Breast epithelium (tissue), 4 donors: ENCODE measurements at regions not wholly inside any gene's neighbourhood (a gene's known extent, or its start where the extent isn't known, plus 50 kb on each side); places are given as distances from the start of the nearest gene placed in this dataset.
"Not testable (repeated sequence)": the region's sequence is repeated elsewhere in the genome, so short reads cannot be mapped to it uniquely, and the experiment has no call there.

Experiments used
- DNase-seq, 2 donors: peaks; one replicate each; pipeline ENCODE4 v3.0.0-alpha.2; 2019; ENCODE audit warnings: low spot score in 2 of 2
- H3K27ac ChIP-seq, 2 donors: fragments of 200-600 bp; sonication (generic) in 1 of 2; one replicate each; pipeline ENCODE4 v1.5.1; 2016 to 2019; ENCODE audit warnings: mild to moderate bottlenecking in 1 of 2
- H3K27me3 ChIP-seq, 2 donors: fragments of 200-600 bp; sonication (generic) in 1 of 2; one replicate each; pipeline versions ENCODE4 v1.5.1 to v1.6.0; 2017 to 2019; ENCODE audit warnings: control low read depth in 1 of 2, mild to moderate bottlenecking in 1 of 2
- H3K36me3 ChIP-seq: fragments of 200-600 bp; one replicate; pipeline ENCODE4 v1.5.1; 2019
- H3K4me1 ChIP-seq, 2 donors: fragments of 200-600 bp; sonication (generic); one replicate each; pipeline ENCODE4 v1.5.1; 2016 to 2019; ENCODE audit warnings: control low read depth in 1 of 2
- H3K4me3 ChIP-seq, 3 donors: fragments of 200-600 bp; sonication (generic); 1 replicate in 2 of 3; 2 replicates in 1 of 3; pipeline ENCODE4 v1.5.1; 2016 to 2019; ENCODE audit warnings: mild to moderate bottlenecking in 3 of 3, moderate library complexity in 2 of 3
- H3K9me3 ChIP-seq, 2 donors: fragments of 200-600 bp; sonication (generic) in 1 of 2; one replicate each; pipeline ENCODE4 v1.5.1; 2016 to 2019; ENCODE audit warnings: control low read depth in 1 of 2
- POLR2A ChIP-seq: fragments of 450-650 bp; IDR thresholded peaks from one replicate; pipeline ENCODE4 v1.6.1; 2016; ENCODE audit warnings: antibody characterized with exemption, mild to moderate bottlenecking, moderate library complexity
- POLR2AphosphoS5 ChIP-seq, 3 donors: sonication (generic); formaldehyde crosslinking; IDR thresholded peaks; one replicate each; pipeline ENCODE4 v1.6.1; 2017; ENCODE audit warnings: antibody characterized with exemption in 3 of 3
- intact Hi-C: fragments of 100-400 bp; cut with DNase I; formaldehyde crosslinking; loops from one replicate; pipeline ENCODE4 v1.15.1; 2023; ENCODE audit warnings: low total_unique reads
- TF ChIP-seq, protein P1 (sequence below), 3 donors: fragments of 450-650 bp; IDR thresholded peaks; one replicate each; pipeline ENCODE4 v1.5.1; 2016 to 2017; ENCODE audit warnings: antibody characterized with exemption in 3 of 3, mild to moderate bottlenecking in 3 of 3, moderate library complexity in 3 of 3

DNA sequence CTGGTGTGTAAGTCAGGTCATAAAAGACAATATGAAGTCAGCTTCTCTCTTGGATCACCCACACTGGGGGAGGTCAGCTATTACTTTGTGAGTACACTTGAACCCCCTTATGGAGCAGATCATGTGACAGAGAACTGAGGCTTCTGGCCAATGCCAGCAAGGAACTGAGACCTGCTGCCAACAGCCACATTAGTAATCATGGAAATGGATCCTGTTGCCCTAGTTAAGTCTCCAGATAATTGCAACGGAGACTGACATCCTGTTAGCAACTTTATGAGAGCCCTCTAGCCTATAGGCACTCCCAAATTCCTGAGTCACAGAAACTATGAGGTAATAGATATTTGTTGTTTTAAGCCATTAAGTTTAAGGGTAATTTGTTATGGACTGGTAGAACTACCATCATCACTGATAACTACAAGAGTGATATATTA lies 110.4 kb upstream of the GMNC start:
- Histone ChIP-seq H3K27ac (no peak overlapping the region), H3K4me1 (no peaks in the 10 kb centered on the region), H3K36me3 (no peaks in the 10 kb centered on the region), H3K4me3 (no peak overlapping the region), H3K27me3 (no peaks in the 10 kb centered on the region), H3K9me3 (no peaks in the 10 kb centered on the region)
- DNase-seq: no peak
- TF ChIP-seq, protein P1, sequence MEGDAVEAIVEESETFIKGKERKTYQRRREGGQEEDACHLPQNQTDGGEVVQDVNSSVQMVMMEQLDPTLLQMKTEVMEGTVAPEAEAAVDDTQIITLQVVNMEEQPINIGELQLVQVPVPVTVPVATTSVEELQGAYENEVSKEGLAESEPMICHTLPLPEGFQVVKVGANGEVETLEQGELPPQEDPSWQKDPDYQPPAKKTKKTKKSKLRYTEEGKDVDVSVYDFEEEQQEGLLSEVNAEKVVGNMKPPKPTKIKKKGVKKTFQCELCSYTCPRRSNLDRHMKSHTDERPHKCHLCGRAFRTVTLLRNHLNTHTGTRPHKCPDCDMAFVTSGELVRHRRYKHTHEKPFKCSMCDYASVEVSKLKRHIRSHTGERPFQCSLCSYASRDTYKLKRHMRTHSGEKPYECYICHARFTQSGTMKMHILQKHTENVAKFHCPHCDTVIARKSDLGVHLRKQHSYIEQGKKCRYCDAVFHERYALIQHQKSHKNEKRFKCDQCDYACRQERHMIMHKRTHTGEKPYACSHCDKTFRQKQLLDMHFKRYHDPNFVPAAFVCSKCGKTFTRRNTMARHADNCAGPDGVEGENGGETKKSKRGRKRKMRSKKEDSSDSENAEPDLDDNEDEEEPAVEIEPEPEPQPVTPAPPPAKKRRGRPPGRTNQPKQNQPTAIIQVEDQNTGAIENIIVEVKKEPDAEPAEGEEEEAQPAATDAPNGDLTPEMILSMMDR (IDR thresholded peaks at IDR 0.05): no peak
- TF ChIP-seq POLR2AphosphoS5 (IDR thresholded peaks at IDR 0.05): no peak
- TF ChIP-seq POLR2A: no peak
- intact Hi-C loops: no loop called here

GRCh38 chr3:190972196-190972595 lies 109.7 kb upstream of the GMNC start:
- H3K36me3 ChIP-seq: no peaks in the 10 kb centered on the region
- intact Hi-C loops: no loop called here
- DNase-seq: no peak
- H3K27ac ChIP-seq: no peak overlapping the region
- no peaks in the 10 kb centered on the region for H3K27me3 ChIP-seq
- no peak for TF ChIP-seq POLR2AphosphoS5 (IDR thresholded peaks at IDR 0.05)
- TF ChIP-seq POLR2A: no peak
- TF ChIP-seq, protein P1 (IDR thresholded peaks at IDR 0.05): no peak
- no peak overlapping the region for H3K4me3 ChIP-seq
- no peaks in the 10 kb centered on the region for H3K4me1 ChIP-seq
- no peaks in the 10 kb centered on the region for H3K9me3 ChIP-seq

DNA sequence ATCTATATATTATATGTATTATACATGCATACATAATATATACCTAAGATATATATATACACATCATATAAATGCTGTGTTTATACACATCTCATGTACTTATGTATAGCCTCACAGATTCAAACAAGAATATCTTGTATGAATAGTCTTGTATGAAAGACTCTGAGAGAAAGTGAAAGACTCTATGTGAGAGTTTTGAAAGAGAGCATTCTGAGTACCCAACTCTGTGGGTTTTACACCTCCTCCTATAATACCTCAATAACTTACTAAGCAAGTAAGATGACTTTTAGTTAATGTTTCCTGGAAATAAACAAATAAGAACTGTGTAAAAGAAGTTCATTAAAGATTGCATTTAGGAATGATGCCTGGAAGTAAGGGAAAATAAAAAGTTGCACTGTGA lies 108.1 kb upstream of the GMNC start:
- no peak overlapping the region for H3K4me3 ChIP-seq
- TF ChIP-seq, protein P1 (IDR thresholded peaks at IDR 0.05): no peak
- TF ChIP-seq POLR2A (no peak), POLR2AphosphoS5 (IDR thresholded peaks at IDR 0.05) (no peak)
- intact Hi-C loops: no loop called here
- no peaks in the 10 kb centered on the region for H3K36me3 ChIP-seq
- no peak for DNase-seq
- no peaks in the 10 kb centered on the region for H3K27me3 ChIP-seq
- H3K27ac ChIP-seq: no peak overlapping the region
- no peaks in the 10 kb centered on the region for H3K9me3 ChIP-seq
- no peaks in the 10 kb centered on the region for H3K4me1 ChIP-seq

DNA sequence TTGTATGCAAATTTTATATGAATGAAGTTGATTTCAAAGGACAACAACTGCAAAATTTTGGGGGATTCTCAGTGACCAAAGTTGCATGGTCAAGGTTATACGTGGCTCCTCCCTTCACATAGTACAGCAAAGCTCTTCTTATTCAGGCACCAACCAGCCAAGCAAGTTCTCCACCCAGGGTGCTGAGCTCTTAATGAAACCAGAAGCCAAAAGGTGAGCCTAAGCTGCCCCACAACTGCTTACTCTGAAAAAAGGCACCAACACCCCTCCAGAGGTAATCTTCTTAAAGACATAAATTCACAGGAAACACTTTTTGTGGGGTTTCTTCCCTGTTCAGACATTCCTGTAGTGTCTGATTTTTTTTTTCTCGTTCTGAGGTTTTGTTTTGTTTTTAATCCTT lies 106.1 kb upstream of the GMNC start:
- Histone ChIP-seq H3K4me3 (no peak overlapping the region), H3K9me3 (no peaks in the 10 kb centered on the region), H3K27me3 (no peaks in the 10 kb centered on the region), H3K27ac (no peak overlapping the region), H3K36me3 (no peaks in the 10 kb centered on the region), H3K4me1 (no peaks in the 10 kb centered on the region)
- no peak for DNase-seq
- TF ChIP-seq, protein P1 (IDR thresholded peaks at IDR 0.05): no peak
- TF ChIP-seq POLR2A (no peak), POLR2AphosphoS5 (IDR thresholded peaks at IDR 0.05) (no peak)
- intact Hi-C loops: no loop called here

- DNase-seq, H3K27ac ChIP-seq, H3K27me3 ChIP-seq, H3K4me1 ChIP-seq, H3K9me3 ChIP-seq, intact Hi-C loops, H3K36me3 ChIP-seq: not testable (repeated sequence)
- H3K4me3 ChIP-seq: peak overlapping the region in 1 of 3 donors; percentile 27
These were observed 102.4 kb upstream of the GMNC start for GRCh38 chr3:190964931-190965330.

GRCh38 chr3:190959077-190959476 lies 96.6 kb upstream of the GMNC start:
- TF ChIP-seq, protein P1 (IDR thresholded peaks at IDR 0.05): no peak
- TF ChIP-seq POLR2A: no peak
- no peak for TF ChIP-seq POLR2AphosphoS5 (IDR thresholded peaks at IDR 0.05)
- DNase-seq: no peak
- no peaks in the 10 kb centered on the region for H3K36me3 ChIP-seq

More at GRCh38 chr3:190959077-190959476, 96.6 kb upstream of the GMNC start:
- Histone ChIP-seq H3K9me3 (no peaks in the 10 kb centered on the region), H3K4me3 (no peak overlapping the region), H3K27me3 (no peaks in the 10 kb centered on the region), H3K27ac (no peak overlapping the region), H3K4me1 (no peaks in the 10 kb centered on the region)
- intact Hi-C loops: no loop called here
